ENCODE measurements at regions not wholly inside any gene's neighbourhood (a gene's known extent, or its start where the extent isn't known, plus 50 kb on each side); places are given as distances from the start of the nearest gene placed in this dataset.

GRCh38 chr5:167889276-167889675 lies 402.2 kb upstream of the WWC1 start:
- Histone ChIP-seq H3K9me3 (ENCODE audit: control insufficient read depth in 4 of 4, low read length in 3 of 4) (no peaks in the 10 kb centered on the region), H3K36me3 (ENCODE audit: control insufficient read depth in 4 of 4, insufficient read depth in 3 of 4, low read depth in 1 of 4, low read length in 3 of 4) (no peaks in the 10 kb centered on the region), H3K4me3 (ENCODE audit: low read depth in 1 of 3, low read length in 3 of 3) (no peak overlapping the region), H3K9ac (ENCODE audit: low read depth in 1 of 2, low read length in 2 of 2) (no peak overlapping the region), H3K27me3 (ENCODE audit: control insufficient read depth in 4 of 4, insufficient read depth in 4 of 4, low read length in 3 of 4) (no peaks in the 10 kb centered on the region), H3K4me1 (ENCODE audit: control insufficient read depth in 4 of 4, insufficient read depth in 4 of 4, low read length in 3 of 4) (peaks cover 0 to 7% (median 5%) of the 10 kb centered on the region in 4 donors), H3K27ac (ENCODE audit: low read depth in 1 of 2, low read length in 2 of 2) (no peak overlapping the region)
- TF ChIP-seq ZBTB33 (IDR thresholded peaks at IDR 0.05) (no peak), EGR1 (IDR thresholded peaks at IDR 0.05; ENCODE audit: low read depth in 2 of 2) (no peak), MAX (IDR thresholded peaks at IDR 0.05) (no peak), HNF4G (IDR thresholded peaks at IDR 0.05) (no peak), SP1 (IDR thresholded peaks at IDR 0.05) (no peak), RAD21 (IDR thresholded peaks at IDR 0.05) (no peak), NR2F2 (IDR thresholded peaks at IDR 0.05) (no peak), CTCF (IDR thresholded peaks at IDR 0.05; ENCODE audit: low read depth, low read length, missing input control) (no peak), HNF4A (conservative IDR thresholded peaks at IDR 0.05) (no peak), TAF1 (conservative IDR thresholded peaks at IDR 0.05) (no peak), FOXA2 (IDR thresholded peaks at IDR 0.05) (no peak), FOXA1 (IDR thresholded peaks at IDR 0.05) (no peak), ATF3 (IDR thresholded peaks at IDR 0.05) (no peak), GABPA (IDR thresholded peaks at IDR 0.05 in 1 of 2, conservative IDR thresholded peaks at IDR 0.05 in 1 of 2) (no peak), JUND (IDR thresholded peaks at IDR 0.05) (no peak)
- WGBS: 80% methylated on average over 9 of the region's 9 CpGs
- DNase-seq (ENCODE audit: low spot score): no peak

GRCh38 chr5:167892352-167893115 lies 398.9 kb upstream of the WWC1 start:
- Histone ChIP-seq H3K27me3 (ENCODE audit: control insufficient read depth in 4 of 4, insufficient read depth in 4 of 4, low read length in 3 of 4) (no peaks in the 10 kb centered on the region), H3K36me3 (ENCODE audit: control insufficient read depth in 4 of 4, insufficient read depth in 3 of 4, low read depth in 1 of 4, low read length in 3 of 4) (no peaks in the 10 kb centered on the region), H3K4me1 (ENCODE audit: control insufficient read depth in 4 of 4, insufficient read depth in 4 of 4, low read length in 3 of 4) (peaks cover 0 to 7% (median 5%) of the 10 kb centered on the region in 4 donors), H3K4me3 (ENCODE audit: low read depth in 1 of 3, low read length in 3 of 3) (no peak overlapping the region), H3K27ac (ENCODE audit: low read depth in 1 of 2, low read length in 2 of 2) (no peak overlapping the region), H3K9ac (ENCODE audit: low read depth in 1 of 2, low read length in 2 of 2) (no peak overlapping the region), H3K9me3 (ENCODE audit: control insufficient read depth in 4 of 4, low read length in 3 of 4) (no peaks in the 10 kb centered on the region)
- TF ChIP-seq MAX (IDR thresholded peaks at IDR 0.05) (no peak), SP1 (IDR thresholded peaks at IDR 0.05) (no peak), HNF4A (conservative IDR thresholded peaks at IDR 0.05) (no peak), REST (IDR thresholded peaks at IDR 0.05) (no peak), YY1 (IDR thresholded peaks at IDR 0.05) (no peak), RAD21 (IDR thresholded peaks at IDR 0.05) (no peak), EGR1 (IDR thresholded peaks at IDR 0.05; ENCODE audit: low read depth in 2 of 2) (no peak), FOXA2 (IDR thresholded peaks at IDR 0.05) (no peak), TAF1 (conservative IDR thresholded peaks at IDR 0.05) (no peak), GABPA (IDR thresholded peaks at IDR 0.05 in 1 of 2, conservative IDR thresholded peaks at IDR 0.05 in 1 of 2) (no peak), ZBTB33 (IDR thresholded peaks at IDR 0.05) (no peak), NR2F2 (IDR thresholded peaks at IDR 0.05) (no peak)
- DNase-seq (ENCODE audit: low spot score): no peak
- 79% methylated on average over 3 of the region's 3 CpGs for WGBS

Data from liver (tissue), 8 donors.